ENCODE measurements at regions not wholly inside any gene's neighbourhood (a gene's known extent, or its start where the extent isn't known, plus 50 kb on each side); places are given as distances from the start of the nearest gene placed in this dataset.

DNA sequence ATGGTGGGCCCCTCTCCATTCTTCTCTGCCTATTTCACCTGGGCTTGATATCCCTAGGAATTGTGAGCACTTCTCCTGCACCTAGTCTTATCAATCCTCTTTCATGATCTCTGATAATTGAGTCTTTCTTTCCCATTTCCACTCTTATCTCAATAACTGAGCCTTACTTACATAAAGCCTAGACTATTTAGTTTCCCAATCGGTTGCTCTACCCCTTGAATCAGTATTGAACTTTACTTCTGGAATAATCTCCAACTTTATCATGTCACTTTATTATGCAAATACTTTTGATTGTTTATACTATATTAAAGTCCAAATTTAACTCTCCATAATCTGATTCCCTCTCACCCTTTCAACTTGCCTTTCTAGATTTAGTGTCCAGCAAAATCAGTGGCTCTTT is 222.7 kb downstream of the SPRY1 start:
- TF ChIP-seq POLR2A (IDR thresholded peaks at IDR 0.05; ENCODE audit: low read length): no peak
- TF ChIP-seq GATA1 (IDR thresholded peaks at IDR 0.05; ENCODE audit: low read depth, low read length): no peak
- DNase-seq: no peak

DNA sequence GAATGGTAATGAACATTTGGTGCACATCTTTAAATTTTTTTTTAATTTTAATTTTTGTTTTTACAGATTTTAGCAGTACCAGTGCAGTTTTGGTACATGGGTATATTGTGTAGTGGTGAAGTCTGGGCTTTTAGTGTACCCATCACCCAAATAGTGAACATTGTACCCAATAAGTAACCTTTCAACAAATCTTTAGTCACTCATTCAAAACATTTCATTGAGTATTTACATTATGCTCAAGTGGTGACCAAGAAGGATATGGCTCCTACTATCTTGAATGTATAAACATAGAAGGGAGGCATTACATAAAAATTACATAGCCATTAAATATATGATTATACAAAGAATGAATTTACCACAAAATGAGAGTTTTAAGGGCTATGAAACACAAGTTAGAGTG is 223.3 kb downstream of the SPRY1 start:
- TF ChIP-seq POLR2A (IDR thresholded peaks at IDR 0.05; ENCODE audit: low read length): no peak
- no peak for DNase-seq

DNA sequence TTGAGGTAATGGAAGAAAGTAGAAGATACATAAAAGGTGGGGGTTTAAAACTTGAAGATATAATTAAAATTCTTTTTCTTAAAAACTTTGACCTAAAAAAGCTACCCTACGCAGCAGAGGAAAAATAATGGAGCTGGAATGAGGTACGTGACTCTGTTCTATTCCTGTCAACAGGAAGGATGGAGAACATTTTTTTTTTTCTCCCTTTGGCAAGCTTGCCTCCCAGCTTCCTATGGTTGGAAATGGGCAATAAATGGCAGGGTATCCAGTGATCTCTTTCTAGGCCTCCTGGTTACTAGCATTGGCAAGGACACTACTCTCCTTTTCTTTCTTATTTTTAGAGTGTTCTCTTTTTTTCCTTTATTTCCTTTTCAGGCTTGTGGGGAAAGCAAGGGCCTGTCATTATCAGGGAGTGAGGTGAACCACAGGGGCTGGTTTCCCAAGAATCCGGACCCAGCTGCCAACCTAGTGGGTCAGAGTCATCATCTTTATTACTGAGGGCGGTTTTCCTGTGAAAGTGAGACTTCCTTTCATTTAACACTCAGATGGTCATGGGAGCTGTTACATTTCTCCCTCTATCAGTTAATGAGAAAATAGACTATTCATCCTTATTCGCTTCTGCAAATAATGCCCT is 224.6 kb downstream of the SPRY1 start:
- TF ChIP-seq GATA1 (IDR thresholded peaks at IDR 0.05; ENCODE audit: low read depth, low read length): no peak
- TF ChIP-seq POLR2A (IDR thresholded peaks at IDR 0.05; ENCODE audit: low read length): no peak
- no peak for DNase-seq

DNA sequence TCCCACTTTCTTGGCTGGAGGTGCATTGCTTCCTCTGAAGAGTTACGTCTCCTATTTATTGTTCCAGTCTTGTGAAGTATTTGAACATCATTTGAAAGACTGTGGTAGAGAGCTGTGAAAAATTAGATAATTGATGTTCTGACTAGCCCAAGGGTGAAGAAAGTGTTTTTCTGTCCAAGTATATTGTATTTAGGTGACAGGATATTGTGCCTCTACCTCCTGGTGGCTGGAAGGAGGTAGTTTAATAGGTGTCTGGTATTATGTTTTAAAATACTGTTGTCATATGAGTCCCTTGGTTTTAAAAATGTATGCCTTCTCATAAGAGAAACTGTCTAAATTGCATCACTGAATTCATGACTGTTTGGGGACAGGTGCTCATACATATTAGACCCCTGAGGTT is 226.0 kb downstream of the SPRY1 start:
- no peak for TF ChIP-seq GATA1 (IDR thresholded peaks at IDR 0.05; ENCODE audit: low read depth, low read length)
- no peak for TF ChIP-seq POLR2A (IDR thresholded peaks at IDR 0.05; ENCODE audit: low read length)
- DNase-seq: no peak

DNA sequence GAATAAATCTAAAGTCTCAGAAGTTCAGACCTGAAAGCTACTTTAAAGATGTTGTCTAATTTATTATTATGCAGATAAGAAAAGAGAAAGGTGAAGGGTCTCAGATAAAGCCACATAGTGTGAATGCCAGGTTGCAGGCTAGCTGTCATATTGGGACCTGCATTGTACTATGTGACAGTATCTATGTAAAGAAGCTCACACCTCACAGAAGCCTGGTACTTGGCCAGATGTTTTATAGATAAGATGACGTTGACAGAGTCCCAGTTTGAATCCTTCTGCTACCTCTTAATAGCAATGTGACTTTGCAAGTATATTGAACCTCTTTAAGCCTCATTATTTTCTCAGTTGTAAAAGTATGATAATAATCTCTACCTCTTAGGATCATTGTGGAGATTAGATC is 227.0 kb downstream of the SPRY1 start:
- TF ChIP-seq POLR2A (IDR thresholded peaks at IDR 0.05; ENCODE audit: low read length): no peak
- TF ChIP-seq GATA1 (IDR thresholded peaks at IDR 0.05; ENCODE audit: low read depth, low read length): no peak
- peak in 1 of 2 experiments; percentile 44 for DNase-seq

DNA sequence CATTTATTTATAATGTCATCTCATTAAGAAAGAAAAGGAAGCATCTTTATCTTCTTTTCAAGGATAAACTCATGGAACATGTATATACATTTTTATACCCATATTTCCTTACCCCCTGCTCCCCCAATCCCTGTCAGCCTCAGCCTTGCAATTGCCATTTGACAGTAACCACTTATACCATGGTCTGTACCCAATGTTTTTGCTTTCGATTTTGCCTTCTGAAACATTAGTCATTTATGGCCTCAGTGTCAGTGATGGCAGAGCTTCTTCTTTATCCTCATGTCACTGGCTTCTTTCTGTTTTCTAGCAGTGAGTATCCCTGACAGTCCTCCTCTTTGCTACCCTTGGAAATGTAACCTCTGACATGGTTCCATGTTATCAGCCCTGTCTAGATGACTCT is 228.4 kb downstream of the SPRY1 start:
- no peak for DNase-seq
- TF ChIP-seq GATA1 (IDR thresholded peaks at IDR 0.05; ENCODE audit: low read depth, low read length): no peak

DNA sequence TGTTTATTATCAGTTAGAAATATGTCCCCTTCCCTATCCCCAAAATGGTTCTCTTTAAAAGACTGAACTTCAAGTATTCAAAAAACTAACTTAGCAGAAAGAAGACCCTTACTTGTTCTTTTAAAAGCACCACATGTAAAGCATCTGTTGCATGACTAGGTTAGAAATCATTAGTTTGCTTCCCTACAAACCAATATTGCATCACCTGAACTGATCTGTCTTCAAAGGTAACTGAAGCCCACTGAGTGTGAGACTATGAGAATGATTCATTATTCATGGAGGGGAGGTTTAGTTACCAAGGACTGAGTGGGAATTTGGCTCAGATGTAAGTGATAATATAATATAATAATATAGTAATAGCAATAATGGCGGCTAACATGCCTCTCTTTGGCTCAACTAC is 231.7 kb downstream of the SPRY1 start:
- TF ChIP-seq GATA1 (IDR thresholded peaks at IDR 0.05; ENCODE audit: low read depth, low read length): no peak
- no peak for TF ChIP-seq POLR2A (IDR thresholded peaks at IDR 0.05; ENCODE audit: low read length)
- DNase-seq: no peak

DNA sequence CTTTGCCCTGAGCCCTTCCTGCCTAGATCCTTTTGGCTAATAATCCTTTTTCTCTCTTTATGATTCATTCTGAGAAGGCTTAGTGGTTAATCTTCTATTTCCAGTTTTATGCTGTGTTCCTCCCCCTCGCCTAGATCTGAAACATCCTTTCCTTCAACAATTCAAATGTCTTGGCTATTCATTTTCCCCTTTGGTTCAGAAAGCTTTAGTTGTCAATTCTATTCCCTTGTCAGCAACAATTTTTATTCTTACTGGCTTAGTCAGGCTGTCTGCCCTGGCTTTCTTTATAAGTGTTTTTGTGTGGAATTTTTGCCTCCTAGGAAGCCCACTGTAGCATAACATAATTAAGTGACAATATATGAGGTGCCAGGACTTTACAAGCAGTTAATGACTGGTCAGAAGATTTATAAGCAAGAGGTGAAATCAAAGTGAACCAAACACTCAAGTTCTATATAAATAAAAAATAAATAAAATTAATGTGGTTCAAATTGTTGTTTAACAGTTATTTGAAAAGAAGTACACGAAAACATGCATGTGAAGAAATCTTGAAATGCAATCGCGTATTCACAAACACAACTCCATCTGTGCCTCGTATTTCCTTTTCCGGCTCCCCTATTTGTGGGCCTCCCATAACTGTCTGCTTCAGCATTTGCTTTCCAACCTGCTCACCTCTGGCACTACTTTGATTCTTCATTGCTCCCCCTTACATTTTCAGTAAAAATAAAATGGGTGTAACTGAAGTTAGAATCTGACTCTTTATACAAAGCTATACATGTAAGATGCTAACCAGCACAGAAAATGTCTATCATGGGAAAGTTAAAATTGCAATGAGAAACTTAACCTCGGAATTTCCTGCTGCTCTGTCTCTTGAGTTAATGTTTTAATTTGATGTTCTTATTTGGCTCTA is 235.4 kb downstream of the SPRY1 start:
- no peak for DNase-seq

DNA sequence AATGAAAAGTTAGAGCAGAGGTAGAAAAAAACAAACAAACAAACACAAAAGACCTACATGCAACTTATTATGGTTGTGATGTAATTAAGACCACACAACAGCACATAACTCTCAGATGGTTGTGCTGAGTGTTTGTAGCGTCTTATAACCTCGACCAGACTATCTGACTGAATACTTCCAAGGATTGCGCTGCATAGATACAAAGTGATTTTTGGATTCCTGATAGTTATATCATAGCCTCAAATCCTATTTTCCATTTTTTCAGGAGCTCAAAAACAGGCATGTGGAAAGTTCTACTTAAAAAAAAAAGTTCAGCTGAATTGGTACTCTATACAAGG is 236.1 kb downstream of the SPRY1 start:
- no peak for DNase-seq
- TF ChIP-seq GATA1 (IDR thresholded peaks at IDR 0.05; ENCODE audit: low read depth, low read length): no peak
- TF ChIP-seq POLR2A (IDR thresholded peaks at IDR 0.05; ENCODE audit: low read length): no peak

More for the DNA sequence above, 235.4 kb downstream of the SPRY1 start:
- no peak for TF ChIP-seq POLR2A (IDR thresholded peaks at IDR 0.05; ENCODE audit: low read length)
- TF ChIP-seq GATA1 (IDR thresholded peaks at IDR 0.05; ENCODE audit: low read depth, low read length): no peak

DNA sequence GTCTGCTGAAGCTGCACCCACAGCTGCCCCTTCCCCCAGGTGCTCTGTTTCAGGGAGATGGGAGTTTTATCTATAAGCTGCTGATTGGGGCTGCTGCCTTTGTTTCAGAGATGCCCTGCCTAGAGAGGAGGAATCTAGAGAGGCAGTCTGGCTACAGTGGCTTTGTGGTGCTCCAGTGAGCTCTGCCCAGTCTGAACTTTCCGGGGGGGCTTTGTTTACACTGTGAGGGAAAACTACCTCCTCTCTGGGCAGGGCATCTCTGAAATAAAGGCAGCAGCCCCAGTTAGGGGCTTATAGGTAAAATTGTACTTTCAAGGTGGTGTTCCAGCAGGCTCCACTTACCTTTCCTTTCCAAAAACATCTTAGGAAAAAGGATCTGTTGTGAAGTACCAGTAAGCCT is 242.2 kb downstream of the SPRY1 start:
- DNase-seq: no peak
- no peak for TF ChIP-seq GATA1 (IDR thresholded peaks at IDR 0.05; ENCODE audit: low read depth, low read length)
- no peak for TF ChIP-seq POLR2A (IDR thresholded peaks at IDR 0.05; ENCODE audit: low read length)

DNA sequence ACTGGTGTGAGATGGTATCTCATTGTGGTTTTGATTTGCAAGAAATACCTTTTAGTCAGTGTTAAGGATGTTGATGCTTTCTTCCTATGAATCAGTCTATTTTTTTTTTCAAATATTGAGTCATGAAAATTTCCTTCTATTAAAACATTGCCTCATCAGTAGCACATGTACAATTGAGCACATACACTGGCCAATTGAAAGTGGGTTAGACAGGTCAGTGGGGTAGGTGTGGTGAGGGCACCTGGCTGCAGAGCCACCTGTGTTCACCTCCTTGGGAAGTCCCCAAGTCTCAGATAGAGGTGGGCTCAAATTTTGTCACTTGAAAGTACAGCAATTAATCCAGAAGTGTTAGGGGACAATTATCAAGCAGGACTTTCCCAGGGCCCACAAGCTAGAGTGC is 243.7 kb downstream of the SPRY1 start:
- DNase-seq: no peak
- TF ChIP-seq GATA1 (IDR thresholded peaks at IDR 0.05; ENCODE audit: low read depth, low read length): no peak
- TF ChIP-seq POLR2A (IDR thresholded peaks at IDR 0.05; ENCODE audit: low read length): no peak

DNA sequence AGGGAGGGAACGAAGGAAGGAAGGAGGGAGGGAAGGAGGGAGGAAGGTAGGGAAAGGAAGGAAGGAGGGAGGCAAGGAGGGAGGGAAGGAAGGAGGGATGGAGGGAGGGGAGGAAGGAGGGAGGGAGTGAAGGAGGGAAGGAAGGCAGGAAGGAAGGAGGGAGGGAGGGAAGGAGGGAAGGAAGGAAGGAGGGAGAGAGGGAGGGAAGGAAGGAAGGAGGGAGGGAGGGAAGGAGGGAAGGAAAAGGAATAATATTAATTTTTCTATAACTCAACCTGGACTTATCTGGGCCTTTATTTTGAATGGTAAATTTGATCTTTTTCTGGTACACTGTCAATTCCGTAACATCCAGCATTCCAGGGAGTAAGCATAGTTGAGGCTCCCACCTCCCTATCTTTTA is 244.2 kb downstream of the SPRY1 start:
- TF ChIP-seq POLR2A (IDR thresholded peaks at IDR 0.05; ENCODE audit: low read length) (no peak), GATA1 (IDR thresholded peaks at IDR 0.05; ENCODE audit: low read depth, low read length) (no peak)
- no peak for DNase-seq

DNA sequence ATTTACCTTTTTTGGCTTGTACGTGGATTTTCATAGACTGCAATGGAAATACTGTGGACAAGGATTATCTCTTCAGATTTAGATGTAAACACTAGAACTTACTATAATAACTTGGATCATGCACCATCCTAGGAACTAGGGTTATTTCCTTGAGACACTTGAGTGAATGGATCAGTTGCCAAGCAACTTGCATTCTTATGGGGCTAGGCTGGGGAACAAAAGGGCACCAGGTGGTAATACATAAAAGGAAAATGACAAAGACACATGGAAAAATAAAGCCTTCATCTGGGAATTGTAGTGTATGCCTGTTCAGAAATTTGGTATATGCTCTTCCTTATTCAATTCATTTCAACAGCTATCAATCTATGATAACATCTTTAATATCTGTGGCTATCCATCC is 247.1 kb downstream of the SPRY1 start:
- DNase-seq: no peak
- no peak for TF ChIP-seq POLR2A (IDR thresholded peaks at IDR 0.05; ENCODE audit: low read length)
- TF ChIP-seq GATA1 (IDR thresholded peaks at IDR 0.05; ENCODE audit: low read depth, low read length): no peak

DNA sequence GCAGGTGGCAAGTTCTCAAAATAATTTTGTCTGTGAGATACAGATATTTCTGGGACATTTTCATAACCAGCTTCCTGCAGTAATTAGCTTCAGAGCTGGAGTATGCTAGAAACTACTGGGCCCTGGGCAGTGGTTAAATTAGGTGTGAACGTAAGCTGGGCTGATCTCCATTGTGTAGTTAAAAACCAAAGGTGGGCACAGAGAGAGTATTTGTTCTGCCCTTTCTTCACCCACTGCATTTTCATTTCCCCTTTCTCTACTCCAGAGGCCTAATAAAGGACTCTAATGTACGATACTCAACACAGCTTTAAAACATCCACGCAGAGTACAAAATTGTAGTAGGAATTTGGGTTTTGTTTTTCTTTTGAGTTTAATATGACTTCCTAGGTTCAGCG is 252.7 kb downstream of the SPRY1 start:
- TF ChIP-seq GATA1 (IDR thresholded peaks at IDR 0.05; ENCODE audit: low read depth, low read length): no peak
- TF ChIP-seq POLR2A (IDR thresholded peaks at IDR 0.05; ENCODE audit: low read length): no peak
- no peak for DNase-seq

Data from erythroblast (primary cell).